Panc1 (cell line): ENCODE measurements at regions not wholly inside any gene's neighbourhood (a gene's known extent, or its start where the extent isn't known, plus 50 kb on each side); places are given as distances from the start of the nearest gene placed in this dataset.

ENCODE experiments used
- ATAC-seq: fragments of 200-7000 bp; cut with Tn5 transposase; 2 replicates; pipeline ENCODE4 v1.9.1; 2020; ENCODE audit warnings: mild to moderate bottlenecking, moderate library complexity
- BruUV-seq: library from RNA; stranded (reverse); fragments of 400-500 nt; replicated peaks from 2 replicates; lab custom pipeline; 2021; lab: Mats Ljungman, UMichigan
- CTCF ChIA-PET: fragments of 300-600 bp; sonication (Branson Sonifier 250); formaldehyde crosslinking; loops from one replicate; lab custom pipeline; 2022; ENCODE audit warnings: antibody characterized with exemption; lab: Charles Lee
- POLR2A ChIA-PET: fragments of 300-600 bp; sonication (Branson Sonifier 250); formaldehyde crosslinking; loops from one replicate; lab custom pipeline; 2022; ENCODE audit warnings: antibody characterized with exemption; lab: Charles Lee
- DNase-seq: peaks from one replicate; pipeline ENCODE4 v3.0.0-alpha.2; 2010; ENCODE audit warnings: low read depth, low spot score
- H3K27ac ChIP-seq: 2 replicates; pipeline ENCODE4 v1.5.1; 2011; ENCODE audit warnings: mild to moderate bottlenecking, low read length, inconsistent platforms
- H3K27me3 ChIP-seq: fragments of 200-500 bp; sonication (Bioruptor generic); 2 replicates; pipeline ENCODE4 v1.6.0; 2014; ENCODE audit warnings: low read length, inconsistent platforms; ENCODE audit not compliant: control insufficient read depth, insufficient read depth
- H3K36me3 ChIP-seq: fragments of 200-500 bp; sonication (Bioruptor generic); 2 replicates; pipeline ENCODE4 v1.5.1; 2014; ENCODE audit warnings: inconsistent platforms, mild to moderate bottlenecking, low read length, moderate library complexity; ENCODE audit not compliant: control insufficient read depth, insufficient read depth
- H3K4me1 ChIP-seq: 2 replicates; pipeline ENCODE4 v1.5.1; 2011; ENCODE audit warnings: inconsistent platforms, mild to moderate bottlenecking, low read length, moderate library complexity; ENCODE audit not compliant: control insufficient read depth, insufficient read depth
- H3K4me3 ChIP-seq, 2 experiments: 2 replicates each; pipeline ENCODE4 v1.5.1; 2011 to 2012; ENCODE audit warnings: low read depth in 2 of 2, low read length in 2 of 2, mild to moderate bottlenecking in 2 of 2, inconsistent platforms in 1 of 2, moderate library complexity in 1 of 2
- H3K9me3 ChIP-seq: fragments of 200-500 bp; sonication (Bioruptor generic); 2 replicates; pipeline ENCODE4 v1.5.1; 2014; ENCODE audit warnings: low read depth, mild to moderate bottlenecking, inconsistent platforms, low read length, moderate library complexity; ENCODE audit not compliant: control insufficient read depth, insufficient read depth
- POLR2AphosphoS5 ChIP-seq: IDR thresholded peaks from 2 replicates; pipeline ENCODE4 v1.6.1; 2012; ENCODE audit warnings: mild to moderate bottlenecking, low read depth, low read length, moderate library complexity
- SIN3A ChIP-seq: IDR thresholded peaks from 2 replicates; pipeline ENCODE4 v1.6.1; 2012; ENCODE audit warnings: low read depth, mild to moderate bottlenecking, low read length, moderate library complexity, borderline replicate concordance; ENCODE audit not compliant: insufficient read depth
- TCF7L2 ChIP-seq: IDR thresholded peaks from 2 replicates; pipeline ENCODE4 v1.6.1; 2011; ENCODE audit warnings: mild to moderate bottlenecking, low read depth, low read length, inconsistent platforms
- in situ Hi-C: cut with HindIII; loops from 2 replicates; pipeline ENCODE4 v1.10.0; 2016; ENCODE audit warnings: low sequenced_read_pairs, low pct_unique_long_range_greater_than_20kb
- intact Hi-C: fragments of 100-400 bp; cut with micrococcal nuclease; formaldehyde crosslinking; loops from one replicate; pipeline ENCODE4 v1.10.0; 2022; ENCODE audit not compliant: unreplicated experiment
- TF ChIP-seq, protein P1 (sequence below): fragments of 450-650 bp; IDR thresholded peaks from 2 replicates; pipeline ENCODE4 v1.5.1; 2017; ENCODE audit warnings: mild to moderate bottlenecking
- TF ChIP-seq, protein P2 (sequence below), 2 experiments: IDR thresholded peaks; 2 replicates each; pipeline ENCODE4 v1.6.1; 2011 to 2012; ENCODE audit warnings: low read depth in 2 of 2, control low read depth in 1 of 2, low read length in 1 of 2, mild to moderate bottlenecking in 1 of 2, moderate library complexity in 1 of 2; ENCODE audit not compliant: insufficient read depth in 1 of 2

DNA sequence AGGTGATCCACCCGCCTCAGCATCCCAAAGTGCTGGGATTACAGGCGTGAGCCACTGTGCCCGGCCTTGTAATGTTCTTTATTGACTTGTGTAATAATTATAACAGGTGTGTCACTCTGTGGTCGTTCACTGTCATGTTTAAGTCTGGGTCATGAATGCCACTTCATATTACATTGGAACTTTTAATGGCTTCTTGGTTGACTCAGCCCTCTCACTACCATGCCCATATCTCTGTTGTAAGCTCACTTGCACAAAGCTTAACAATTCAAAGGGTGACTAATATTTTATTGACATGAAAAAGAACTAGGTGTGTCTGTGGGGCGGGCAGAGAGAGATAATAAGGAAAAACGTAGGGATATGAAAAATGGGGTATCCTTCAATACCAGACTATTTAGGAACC, 639.7 kb upstream of the ACTRT1 start:
- POLR2A ChIA-PET: no interaction called here
- ATAC-seq (no peak), DNase-seq (no peak)
- Histone ChIP-seq H3K4me1 (no peaks in the 10 kb centered on the region), H3K4me3 (no peak overlapping the region), H3K9me3 (no peaks in the 10 kb centered on the region), H3K27ac (no peak overlapping the region), H3K36me3 (no peaks in the 10 kb centered on the region), H3K27me3 (no peaks in the 10 kb centered on the region)
- CTCF ChIA-PET: no interaction called here
- TF ChIP-seq SIN3A: no peak
- TF ChIP-seq, protein P1, sequence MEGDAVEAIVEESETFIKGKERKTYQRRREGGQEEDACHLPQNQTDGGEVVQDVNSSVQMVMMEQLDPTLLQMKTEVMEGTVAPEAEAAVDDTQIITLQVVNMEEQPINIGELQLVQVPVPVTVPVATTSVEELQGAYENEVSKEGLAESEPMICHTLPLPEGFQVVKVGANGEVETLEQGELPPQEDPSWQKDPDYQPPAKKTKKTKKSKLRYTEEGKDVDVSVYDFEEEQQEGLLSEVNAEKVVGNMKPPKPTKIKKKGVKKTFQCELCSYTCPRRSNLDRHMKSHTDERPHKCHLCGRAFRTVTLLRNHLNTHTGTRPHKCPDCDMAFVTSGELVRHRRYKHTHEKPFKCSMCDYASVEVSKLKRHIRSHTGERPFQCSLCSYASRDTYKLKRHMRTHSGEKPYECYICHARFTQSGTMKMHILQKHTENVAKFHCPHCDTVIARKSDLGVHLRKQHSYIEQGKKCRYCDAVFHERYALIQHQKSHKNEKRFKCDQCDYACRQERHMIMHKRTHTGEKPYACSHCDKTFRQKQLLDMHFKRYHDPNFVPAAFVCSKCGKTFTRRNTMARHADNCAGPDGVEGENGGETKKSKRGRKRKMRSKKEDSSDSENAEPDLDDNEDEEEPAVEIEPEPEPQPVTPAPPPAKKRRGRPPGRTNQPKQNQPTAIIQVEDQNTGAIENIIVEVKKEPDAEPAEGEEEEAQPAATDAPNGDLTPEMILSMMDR: no peak
- TF ChIP-seq POLR2AphosphoS5: no peak
- no peak for TF ChIP-seq TCF7L2
- TF ChIP-seq, protein P2, sequence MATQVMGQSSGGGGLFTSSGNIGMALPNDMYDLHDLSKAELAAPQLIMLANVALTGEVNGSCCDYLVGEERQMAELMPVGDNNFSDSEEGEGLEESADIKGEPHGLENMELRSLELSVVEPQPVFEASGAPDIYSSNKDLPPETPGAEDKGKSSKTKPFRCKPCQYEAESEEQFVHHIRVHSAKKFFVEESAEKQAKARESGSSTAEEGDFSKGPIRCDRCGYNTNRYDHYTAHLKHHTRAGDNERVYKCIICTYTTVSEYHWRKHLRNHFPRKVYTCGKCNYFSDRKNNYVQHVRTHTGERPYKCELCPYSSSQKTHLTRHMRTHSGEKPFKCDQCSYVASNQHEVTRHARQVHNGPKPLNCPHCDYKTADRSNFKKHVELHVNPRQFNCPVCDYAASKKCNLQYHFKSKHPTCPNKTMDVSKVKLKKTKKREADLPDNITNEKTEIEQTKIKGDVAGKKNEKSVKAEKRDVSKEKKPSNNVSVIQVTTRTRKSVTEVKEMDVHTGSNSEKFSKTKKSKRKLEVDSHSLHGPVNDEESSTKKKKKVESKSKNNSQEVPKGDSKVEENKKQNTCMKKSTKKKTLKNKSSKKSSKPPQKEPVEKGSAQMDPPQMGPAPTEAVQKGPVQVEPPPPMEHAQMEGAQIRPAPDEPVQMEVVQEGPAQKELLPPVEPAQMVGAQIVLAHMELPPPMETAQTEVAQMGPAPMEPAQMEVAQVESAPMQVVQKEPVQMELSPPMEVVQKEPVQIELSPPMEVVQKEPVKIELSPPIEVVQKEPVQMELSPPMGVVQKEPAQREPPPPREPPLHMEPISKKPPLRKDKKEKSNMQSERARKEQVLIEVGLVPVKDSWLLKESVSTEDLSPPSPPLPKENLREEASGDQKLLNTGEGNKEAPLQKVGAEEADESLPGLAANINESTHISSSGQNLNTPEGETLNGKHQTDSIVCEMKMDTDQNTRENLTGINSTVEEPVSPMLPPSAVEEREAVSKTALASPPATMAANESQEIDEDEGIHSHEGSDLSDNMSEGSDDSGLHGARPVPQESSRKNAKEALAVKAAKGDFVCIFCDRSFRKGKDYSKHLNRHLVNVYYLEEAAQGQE (IDR thresholded peaks at IDR 0.05; ENCODE audit: insufficient read depth in 1 of 2, low read depth in 2 of 2, low read length in 1 of 2): no peak
- intact Hi-C loops (no loop called here), in situ Hi-C loops (no loop called here)
- BruUV-seq: no TSS peak

DNA sequence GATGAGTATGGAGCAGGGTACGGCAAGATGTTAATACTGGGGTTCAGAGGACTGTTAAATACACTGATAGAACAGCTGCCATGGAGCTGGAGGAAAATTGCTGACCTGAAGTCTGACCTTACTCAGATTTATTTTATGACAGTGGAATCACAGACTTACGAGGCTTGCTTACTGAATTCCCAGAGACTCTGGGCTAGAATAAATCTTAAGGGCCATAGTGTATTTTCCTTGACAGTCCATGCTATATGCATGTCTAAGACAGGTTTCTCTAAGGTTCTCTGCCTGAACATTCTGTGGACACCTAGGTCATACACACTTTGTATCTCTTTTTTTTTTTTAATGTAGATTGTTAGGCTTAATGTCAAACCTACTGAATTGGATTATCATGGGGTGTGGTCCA, 633.2 kb upstream of the ACTRT1 start:
- intact Hi-C loops: no loop called here

More for the DNA sequence above, 633.2 kb upstream of the ACTRT1 start:
- DNase-seq: no peak
- no peaks in the 10 kb centered on the region for H3K9me3 ChIP-seq
- no peaks in the 10 kb centered on the region for H3K4me1 ChIP-seq
- no peaks in the 10 kb centered on the region for H3K36me3 ChIP-seq
- CTCF ChIA-PET: no interaction called here
- no peak for TF ChIP-seq POLR2AphosphoS5
- no peak for TF ChIP-seq TCF7L2
- TF ChIP-seq SIN3A: no peak
- TF ChIP-seq, protein P2 (IDR thresholded peaks at IDR 0.05; ENCODE audit: insufficient read depth in 1 of 2, low read depth in 2 of 2, low read length in 1 of 2): no peak
- TF ChIP-seq, protein P1: no peak
- no peak overlapping the region for H3K4me3 ChIP-seq
- BruUV-seq: no TSS peak
- POLR2A ChIA-PET: no interaction called here
- in situ Hi-C loops: no loop called here
- no peak overlapping the region for H3K27ac ChIP-seq
- H3K27me3 ChIP-seq: no peaks in the 10 kb centered on the region
- ATAC-seq: no peak
